K562 (cell line): ENCODE measurements at regions not wholly inside any gene's neighbourhood (a gene's known extent, or its start where the extent isn't known, plus 50 kb on each side); places are given as distances from the start of the nearest gene placed in this dataset.

Experiments used
- ATAC-seq: fragments of 200-7000 bp; cut with Tn5 transposase; 3 replicates; pipeline ENCODE4 v1.9.1; 2020; ENCODE audit warnings: moderate library complexity
- BruUV-seq: library from RNA; stranded (reverse); fragments of 400-500 nt; replicated peaks from 2 replicates; lab custom pipeline; 2021; lab: Mats Ljungman, UMichigan
- CTCF ChIA-PET: fragments of 300-600 bp; formaldehyde crosslinking; extraction: SDS; loops from one replicate; lab custom pipeline; 2021; ENCODE audit warnings: low intra/inter-chr PET ratio; lab: Yijun Ruan, JAX
- POLR2A ChIA-PET: fragments of 300-600, 350-650 bp; sonication (Branson Sonifier 250); formaldehyde crosslinking; extraction: SDS; loops from one replicate; lab custom pipeline; 2021; ENCODE audit warnings: antibody characterized with exemption, inconsistent platforms; lab: Yijun Ruan, JAX
- DNase-seq, 4 experiments: peaks; one replicate each; pipeline versions ENCODE4 v3.0.0 to v3.0.0-alpha.2; 2011 to 2018; ENCODE audit warnings: low spot score in 3 of 4, mixed read lengths in 3 of 4; ENCODE audit errors: extremely low read depth in 1 of 4
- FAIRE-seq: peaks from 2 replicates; lab custom pipeline; 2011; peaks lifted over from hg19 to GRCh38; lab: Jason Lieb, UNC
- H2AFZ ChIP-seq: 2 replicates; pipeline ENCODE4 v1.6.0; 2011; ENCODE audit warnings: low read depth, low read length, control low read depth, inconsistent platforms
- H3K27ac ChIP-seq: fragments of 200-600 bp; 3 replicates; pipeline ENCODE4 v1.8.0; 2011; ENCODE audit warnings: low read depth, mild to moderate bottlenecking, control low read depth, inconsistent platforms, low read length, moderate library complexity, mixed read lengths; ENCODE audit errors: extremely low read depth
- H3K27me3 ChIP-seq, 2 experiments: fragments of 300-600 bp in 1 of 2; 2 replicates in 1 of 2; 3 replicates in 1 of 2; pipeline versions ENCODE4 v1.6.0 to v1.8.0; 2011; ENCODE audit warnings: inconsistent platforms in 2 of 2, low read length in 2 of 2, mild to moderate bottlenecking in 1 of 2, mixed read lengths in 1 of 2, moderate library complexity in 1 of 2; ENCODE audit not compliant: control insufficient read depth in 2 of 2, insufficient read depth in 2 of 2
- H3K36me3 ChIP-seq: fragments of 300-600 bp; 3 replicates; pipeline ENCODE4 v1.8.0; 2011; ENCODE audit warnings: mild to moderate bottlenecking, low read length, inconsistent platforms; ENCODE audit not compliant: control insufficient read depth, insufficient read depth
- H3K4me1 ChIP-seq, 2 experiments: fragments of 200-600 bp in 1 of 2; replicated peaks in 1 of 2; 2 replicates in 1 of 2; 3 replicates in 1 of 2; pipeline versions ENCODE4 v1.5.1 to v1.8.0; 2011; ENCODE audit warnings: inconsistent platforms in 2 of 2, low read length in 2 of 2, mild to moderate bottlenecking in 1 of 2, mixed read lengths in 1 of 2, moderate library complexity in 1 of 2; ENCODE audit not compliant: control insufficient read depth in 2 of 2, insufficient read depth in 2 of 2
- H3K4me2 ChIP-seq: 2 replicates; pipeline ENCODE4 v1.6.1; 2011; ENCODE audit warnings: low read length, control low read depth, inconsistent platforms, mixed read lengths; ENCODE audit not compliant: insufficient read depth
- H3K4me3 ChIP-seq: fragments of 200-600 bp; sonication (generic), shearing (Covaris generic); 2 replicates; pipeline ENCODE4 v1.5.1; 2016; ENCODE audit warnings: control low read depth, inconsistent platforms
- H3K79me2 ChIP-seq: fragments of 200-600 bp; 3 replicates; pipeline ENCODE4 v1.8.0; 2011; ENCODE audit warnings: low read length, inconsistent platforms; ENCODE audit not compliant: control insufficient read depth, insufficient read depth
- H3K9ac ChIP-seq, 2 experiments: 2 replicates each; pipeline versions ENCODE4 v1.6.0 to v1.6.1; 2011; ENCODE audit warnings: low read depth in 2 of 2, low read length in 2 of 2, control low read depth in 1 of 2, inconsistent platforms in 1 of 2, mild to moderate bottlenecking in 1 of 2, mixed read lengths in 1 of 2; ENCODE audit not compliant: insufficient read depth in 1 of 2
- H3K9me1 ChIP-seq: one replicate; pipeline ENCODE4 v1.6.0; 2011; ENCODE audit warnings: inconsistent platforms, mild to moderate bottlenecking, low read length, moderate library complexity; ENCODE audit not compliant: control insufficient read depth, insufficient read depth
- H3K9me3 ChIP-seq: replicated peaks from 2 replicates; pipeline ENCODE4 v1.5.1; 2011; ENCODE audit warnings: low read depth, low read length, inconsistent platforms; ENCODE audit not compliant: control insufficient read depth, insufficient read depth
- H4K20me1 ChIP-seq: replicated peaks from 2 replicates; pipeline ENCODE4 v1.6.1; 2011; ENCODE audit warnings: low read length, inconsistent platforms, mixed read lengths; ENCODE audit not compliant: control insufficient read depth, insufficient read depth
- ARID4B ChIP-seq: sonication (generic); formaldehyde crosslinking; IDR thresholded peaks from 2 replicates; pipeline ENCODE4 v1.8.0; 2022; ENCODE audit warnings: mild to moderate bottlenecking, missing genetic modification reagents
- ATF7 ChIP-seq: fragments of 450-650 bp; IDR thresholded peaks from 2 replicates; pipeline ENCODE4 v1.7.1; 2014; ENCODE audit warnings: mild to moderate bottlenecking, moderate library complexity
- DMBX1 ChIP-seq: fragments of 250-450 bp; sonication (Bioruptor Pico); IDR thresholded peaks from 2 replicates; pipeline ENCODE4 v1.8.0; 2022; ENCODE audit warnings: inconsistent platforms, mild to moderate bottlenecking, moderate library complexity, borderline replicate concordance
- EHMT2 ChIP-seq: fragments of 450-650 bp; IDR thresholded peaks from 2 replicates; pipeline ENCODE4 v1.6.1; 2018; ENCODE audit warnings: antibody characterized with exemption
- GABPB2 ChIP-seq: fragments of 250-450 bp; sonication (Bioruptor Pico); conservative IDR thresholded peaks from 2 replicates; pipeline ENCODE4 v1.5.1; 2021; ENCODE audit warnings: mild to moderate bottlenecking
- GATA2 ChIP-seq: sonication (generic); formaldehyde crosslinking; IDR thresholded peaks from 2 replicates; pipeline ENCODE4 v1.4.0; 2020; ENCODE audit warnings: mild to moderate bottlenecking, missing genetic modification reagents
- JUND ChIP-seq, 2 experiments: IDR thresholded peaks; 2 replicates in 1 of 2; 3 replicates in 1 of 2; pipeline ENCODE4 v1.6.1; 2011; ENCODE audit warnings: borderline replicate concordance in 2 of 2, low read depth in 2 of 2, low read length in 2 of 2, improper control_type of control experiment in 1 of 2, missing biosample characterization in 1 of 2, missing genetic modification characterization in 1 of 2, missing genetic modification reagents in 1 of 2
- KLF13 ChIP-seq: fragments of 450-650 bp; IDR thresholded peaks from 2 replicates; pipeline ENCODE4 v1.6.1; 2016; ENCODE audit warnings: missing genetic modification characterization, low read depth, mild to moderate bottlenecking, missing compliant biosample characterization, moderate library complexity, borderline replicate concordance
- PCBP1 ChIP-seq: fragments of 200-400 bp; formaldehyde crosslinking; IDR thresholded peaks from 2 replicates; pipeline ENCODE4 v1.6.1; 2018; ENCODE audit warnings: mild to moderate bottlenecking, low read depth, low read length; ENCODE audit not compliant: poor library complexity, severe bottlenecking
- SMC3 ChIP-seq: conservative IDR thresholded peaks from 2 replicates; pipeline ENCODE4 v1.6.1; 2011; ENCODE audit warnings: low read depth, low read length, improper control_type of control experiment; ENCODE audit not compliant: insufficient read depth
- ZC3H11A ChIP-seq: IDR thresholded peaks from 2 replicates; pipeline ENCODE4 v1.6.1; 2012; ENCODE audit warnings: low read depth, low read length, improper control_type of control experiment
- ZNF583 ChIP-seq: fragments of 250-450 bp; sonication (Bioruptor Pico); IDR thresholded peaks from 2 replicates; pipeline ENCODE4 v1.4.0; 2020
- ZNF592 ChIP-seq: fragments of 450-650 bp; IDR thresholded peaks from 2 replicates; pipeline ENCODE4 v1.6.1; 2017; ENCODE audit warnings: antibody characterized with exemption, mild to moderate bottlenecking
- ZNF699 ChIP-seq: fragments of 250-450 bp; sonication (Bioruptor Pico); IDR thresholded peaks from 2 replicates; pipeline ENCODE4 v1.8.0; 2021; ENCODE audit warnings: mild to moderate bottlenecking, moderate library complexity; ENCODE audit not compliant: insufficient replicate concordance
- WGBS: fragments of 100-300 bp; shearing (Covaris generic); methylation state at CpG from one replicate; pipeline ENCODE4 v1.1.6; 2016; ENCODE audit warnings: low coverage, mixed read lengths; ENCODE audit not compliant: insufficient coverage; ENCODE audit errors: missing lambda C conversion rate; 5-methylcytosine and 5-hydroxymethylcytosine counted together
- in situ Hi-C: fragments of 300-500 bp; cut with MboI; formaldehyde crosslinking; loops from 4 replicates; pipeline ENCODE4 v1.15.0; 2018; ENCODE audit warnings: inconsistent platforms, mixed read lengths
- intact Hi-C: fragments of 100-400 bp; cut with micrococcal nuclease; formaldehyde crosslinking; loops from 2 replicates; pipeline ENCODE4 v1.14.2; 2022

GRCh38 chr1:187236199-187236598, 407.4 kb downstream of the PLA2G4A start (continued):
- TF ChIP-seq ARID4B = no peak
- TF ChIP-seq GATA2 (CRISPR knock-in tag) = no peak
- no peak for TF ChIP-seq PCBP1

DNA sequence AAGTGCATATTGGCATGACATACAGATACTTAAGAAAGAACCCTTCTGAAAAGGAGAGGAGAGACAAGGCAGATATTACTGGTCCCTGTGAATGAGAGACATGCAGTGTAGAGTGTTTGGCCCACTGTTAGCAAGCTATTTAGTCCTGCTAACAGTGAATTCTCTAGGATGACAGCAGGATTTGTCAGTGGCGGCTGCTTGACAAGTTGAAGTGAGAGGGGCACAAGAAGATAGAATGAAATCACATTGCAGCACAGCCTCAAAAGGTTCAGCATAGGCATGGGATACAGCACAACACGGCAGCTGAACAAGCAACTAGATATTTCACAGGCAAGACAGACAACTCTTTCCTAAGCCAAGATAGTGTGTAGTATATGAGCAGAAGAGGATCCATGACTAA, 407.9 kb downstream of the PLA2G4A start:
- in situ Hi-C loops = no loop called here
- Histone ChIP-seq H3K9ac (no peak overlapping the region), H3K9me3 (0 out of 2 replicates have a peak, but pooled peaks cover 2% of the 10 kb centered on the region), H4K20me1 (no peaks in the 10 kb centered on the region), H2AFZ (no peak overlapping the region), H3K27ac (no peak overlapping the region), H3K4me3 (no peak overlapping the region), H3K79me2 (no peaks in the 10 kb centered on the region), H3K4me1 (no peaks in the 10 kb centered on the region), H3K9me1 (no peaks in the 10 kb centered on the region), H3K4me2 (no peak overlapping the region), H3K27me3 (no peaks in the 10 kb centered on the region), H3K36me3 (no peaks in the 10 kb centered on the region)
- 8% methylated on average over 2 of the region's 2 CpGs for WGBS
- DNase-seq (no peak), ATAC-seq (no peak), FAIRE-seq (no peak)
- no TSS peak for BruUV-seq
- POLR2A ChIA-PET = no interaction called here
- CTCF ChIA-PET = no interaction called here
- intact Hi-C loops = no loop called here
- TF ChIP-seq ATF7 (no peak), KLF13 (tag) (no peak), SMC3 (no peak), DMBX1 (CRISPR knock-in tag) (no peak), GABPB2 (CRISPR knock-in tag) (no peak), EHMT2 (no peak), ZNF583 (no peak), ZNF592 (no peak), ZC3H11A (no peak), ZNF699 (CRISPR knock-in tag) (no peak), JUND (IDR thresholded peaks at IDR 0.05; ENCODE audit: borderline replicate concordance, low read depth, low read length) (no peak), JUND (tag; IDR thresholded peaks at IDR 0.05; ENCODE audit: borderline replicate concordance, low read depth, low read length) (no peak)
